ENCODE measurements at regions not wholly inside any gene's neighbourhood (a gene's known extent, or its start where the extent isn't known, plus 50 kb on each side); places are given as distances from the start of the nearest gene placed in this dataset.
"Not testable (repeated sequence)": the region's sequence is repeated elsewhere in the genome, so short reads cannot be mapped to it uniquely, and the experiment has no call there.

DNA sequence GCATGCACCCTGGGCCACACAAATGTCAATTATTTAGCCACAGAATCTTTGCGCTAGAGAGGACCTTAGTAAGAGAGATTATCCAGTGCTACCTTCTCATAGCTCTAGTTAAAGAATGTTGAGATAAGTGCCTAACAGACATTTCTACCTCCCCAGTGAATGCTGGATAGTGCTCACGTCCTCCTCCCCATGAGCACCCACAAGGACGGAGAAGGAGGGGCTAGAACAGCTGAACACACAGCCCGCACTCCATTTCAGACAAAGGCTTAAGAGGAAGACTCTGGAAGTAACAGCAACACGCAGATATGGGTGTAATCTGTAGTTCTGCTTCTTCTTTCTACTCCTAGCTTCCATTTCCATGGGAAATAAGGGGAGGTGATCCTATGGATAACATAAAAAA lies 120.5 kb downstream of the FEM1C start:
- H3K36me3 ChIP-seq (ENCODE audit: insufficient read depth, low read length): no peaks in the 10 kb centered on the region
- no peaks in the 10 kb centered on the region for H3K9me3 ChIP-seq (ENCODE audit: low read length)
- no peaks in the 10 kb centered on the region for H4K20me1 ChIP-seq (ENCODE audit: insufficient read depth, low read length)
- DNase-seq (ENCODE audit: low spot score): no peak
- BruUV-seq (replicated peaks): no TSS peak
- intact Hi-C loops (cut with micrococcal nuclease; ENCODE audit: unreplicated experiment): no loop called here
- CTCF ChIA-PET (ENCODE audit: unreplicated experiment): no interaction called here
- no peak overlapping the region for H3K4me2 ChIP-seq (ENCODE audit: low read length)
- H2AFZ ChIP-seq (ENCODE audit: low read length): no peak overlapping the region
- H3K4me1 ChIP-seq (ENCODE audit: insufficient read depth, low read length, poor library complexity, severe bottlenecking): no peaks in the 10 kb centered on the region
- H3K4me3 ChIP-seq (ENCODE audit: low read depth, low read length, poor library complexity, severe bottlenecking): no peak overlapping the region
- TF ChIP-seq EZH2phosphoT487 (IDR thresholded peaks at IDR 0.05; ENCODE audit: borderline replicate concordance, low read depth, low read length): no peak
- TF ChIP-seq, protein P1, sequence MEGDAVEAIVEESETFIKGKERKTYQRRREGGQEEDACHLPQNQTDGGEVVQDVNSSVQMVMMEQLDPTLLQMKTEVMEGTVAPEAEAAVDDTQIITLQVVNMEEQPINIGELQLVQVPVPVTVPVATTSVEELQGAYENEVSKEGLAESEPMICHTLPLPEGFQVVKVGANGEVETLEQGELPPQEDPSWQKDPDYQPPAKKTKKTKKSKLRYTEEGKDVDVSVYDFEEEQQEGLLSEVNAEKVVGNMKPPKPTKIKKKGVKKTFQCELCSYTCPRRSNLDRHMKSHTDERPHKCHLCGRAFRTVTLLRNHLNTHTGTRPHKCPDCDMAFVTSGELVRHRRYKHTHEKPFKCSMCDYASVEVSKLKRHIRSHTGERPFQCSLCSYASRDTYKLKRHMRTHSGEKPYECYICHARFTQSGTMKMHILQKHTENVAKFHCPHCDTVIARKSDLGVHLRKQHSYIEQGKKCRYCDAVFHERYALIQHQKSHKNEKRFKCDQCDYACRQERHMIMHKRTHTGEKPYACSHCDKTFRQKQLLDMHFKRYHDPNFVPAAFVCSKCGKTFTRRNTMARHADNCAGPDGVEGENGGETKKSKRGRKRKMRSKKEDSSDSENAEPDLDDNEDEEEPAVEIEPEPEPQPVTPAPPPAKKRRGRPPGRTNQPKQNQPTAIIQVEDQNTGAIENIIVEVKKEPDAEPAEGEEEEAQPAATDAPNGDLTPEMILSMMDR (conservative IDR thresholded peaks at IDR 0.05; ENCODE audit: low read length): no peak
- no peak overlapping the region for H3K27ac ChIP-seq (ENCODE audit: low read depth, low read length, poor library complexity, severe bottlenecking)
- H3K79me2 ChIP-seq (ENCODE audit: insufficient read depth, low read depth, low read length): no peaks in the 10 kb centered on the region
- POLR2A ChIA-PET: interaction anchor here (0.5 kb wide), 1 partner anchor 559 kb away, joined by 4 read pairs; no protein-coding TSS in a partner anchor
- no peaks in the 10 kb centered on the region for H3K9me2 ChIP-seq (ENCODE audit: insufficient read depth, low read length)

DNA sequence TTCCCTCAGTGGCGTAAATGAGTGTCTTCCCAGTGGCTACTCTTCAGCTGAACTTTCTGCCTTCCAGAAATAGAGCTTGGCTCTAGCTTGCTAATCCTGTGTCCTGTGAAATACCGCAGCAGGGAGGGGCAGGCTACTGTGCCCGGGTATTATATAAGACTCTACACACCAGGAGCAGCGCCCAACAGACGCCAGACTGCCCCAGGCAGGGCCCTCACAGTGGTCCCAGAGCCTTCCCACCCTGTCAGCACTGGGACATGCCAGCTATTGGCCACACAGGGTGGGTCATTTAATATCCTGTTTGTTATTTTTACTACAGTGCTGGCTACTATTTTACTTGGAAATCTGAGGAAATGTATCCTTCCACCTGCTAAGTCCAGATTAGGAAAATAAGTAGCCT lies 121.0 kb downstream of the FEM1C start:
- H3K4me2 ChIP-seq (ENCODE audit: low read length): no peak overlapping the region
- no peaks in the 10 kb centered on the region for H3K36me3 ChIP-seq (ENCODE audit: insufficient read depth, low read length)
- TF ChIP-seq, protein P1 (conservative IDR thresholded peaks at IDR 0.05; ENCODE audit: low read length): no peak
- TF ChIP-seq EZH2phosphoT487 (IDR thresholded peaks at IDR 0.05; ENCODE audit: borderline replicate concordance, low read depth, low read length): no peak
- ChIA-PET POLR2A (no interaction called here), CTCF (ENCODE audit: unreplicated experiment) (no interaction called here)
- H3K9me3 ChIP-seq (ENCODE audit: low read length): no peaks in the 10 kb centered on the region
- H4K20me1 ChIP-seq (ENCODE audit: insufficient read depth, low read length): no peaks in the 10 kb centered on the region
- H3K4me1 ChIP-seq (ENCODE audit: insufficient read depth, low read length, poor library complexity, severe bottlenecking): no peaks in the 10 kb centered on the region
- no peak overlapping the region for H3K4me3 ChIP-seq (ENCODE audit: low read depth, low read length, poor library complexity, severe bottlenecking)
- no peaks in the 10 kb centered on the region for H3K79me2 ChIP-seq (ENCODE audit: insufficient read depth, low read depth, low read length)
- no TSS peak for BruUV-seq (replicated peaks)
- no peak for DNase-seq (ENCODE audit: low spot score)
- intact Hi-C loops (cut with micrococcal nuclease; ENCODE audit: unreplicated experiment): no loop called here
- H3K9me2 ChIP-seq (ENCODE audit: insufficient read depth, low read length): no peaks in the 10 kb centered on the region
- H3K27ac ChIP-seq (ENCODE audit: low read depth, low read length, poor library complexity, severe bottlenecking): no peak overlapping the region
- H2AFZ ChIP-seq (ENCODE audit: low read length): no peak overlapping the region

DNA sequence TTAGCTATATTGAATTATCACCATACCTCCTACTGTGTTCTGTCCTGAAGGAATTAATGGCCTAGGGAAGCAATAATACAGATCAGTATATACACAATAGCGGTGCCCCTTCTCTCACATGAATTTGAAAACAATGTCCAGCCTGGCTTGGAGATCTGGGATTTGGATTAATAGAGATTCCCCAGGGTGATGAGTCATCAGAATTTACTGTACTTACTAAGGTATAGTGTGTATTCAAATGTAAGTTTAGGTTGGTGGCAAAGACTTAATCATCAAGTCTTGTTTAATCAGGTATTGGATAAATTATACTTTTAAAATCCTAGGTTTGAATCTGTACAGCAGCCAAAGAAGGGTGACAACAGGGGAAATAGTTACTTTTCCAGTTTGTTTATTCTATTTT lies 121.5 kb downstream of the FEM1C start:
- H3K4me3 ChIP-seq (ENCODE audit: low read depth, low read length, poor library complexity, severe bottlenecking): no peak overlapping the region
- no peaks in the 10 kb centered on the region for H3K9me2 ChIP-seq (ENCODE audit: insufficient read depth, low read length)
- ChIA-PET CTCF (ENCODE audit: unreplicated experiment) (interaction anchor here (0.5 kb wide), 1 partner anchor 151 kb away, joined by 3 read pairs; no protein-coding TSS in a partner anchor), POLR2A (no interaction called here)
- H3K79me2 ChIP-seq (ENCODE audit: insufficient read depth, low read depth, low read length): no peaks in the 10 kb centered on the region
- BruUV-seq (replicated peaks): no TSS peak
- no peaks in the 10 kb centered on the region for H4K20me1 ChIP-seq (ENCODE audit: insufficient read depth, low read length)
- no peak overlapping the region for H3K27ac ChIP-seq (ENCODE audit: low read depth, low read length, poor library complexity, severe bottlenecking)
- H3K36me3 ChIP-seq (ENCODE audit: insufficient read depth, low read length): no peaks in the 10 kb centered on the region
- H3K9me3 ChIP-seq (ENCODE audit: low read length): no peaks in the 10 kb centered on the region
- TF ChIP-seq, protein P1 (conservative IDR thresholded peaks at IDR 0.05; ENCODE audit: low read length): no peak
- TF ChIP-seq EZH2phosphoT487 (IDR thresholded peaks at IDR 0.05; ENCODE audit: borderline replicate concordance, low read depth, low read length): no peak
- no peak overlapping the region for H2AFZ ChIP-seq (ENCODE audit: low read length)
- no peak for DNase-seq (ENCODE audit: low spot score)
- intact Hi-C loops (cut with micrococcal nuclease; ENCODE audit: unreplicated experiment): no loop called here
- no peaks in the 10 kb centered on the region for H3K4me1 ChIP-seq (ENCODE audit: insufficient read depth, low read length, poor library complexity, severe bottlenecking)
- H3K4me2 ChIP-seq (ENCODE audit: low read length): no peak overlapping the region

DNA sequence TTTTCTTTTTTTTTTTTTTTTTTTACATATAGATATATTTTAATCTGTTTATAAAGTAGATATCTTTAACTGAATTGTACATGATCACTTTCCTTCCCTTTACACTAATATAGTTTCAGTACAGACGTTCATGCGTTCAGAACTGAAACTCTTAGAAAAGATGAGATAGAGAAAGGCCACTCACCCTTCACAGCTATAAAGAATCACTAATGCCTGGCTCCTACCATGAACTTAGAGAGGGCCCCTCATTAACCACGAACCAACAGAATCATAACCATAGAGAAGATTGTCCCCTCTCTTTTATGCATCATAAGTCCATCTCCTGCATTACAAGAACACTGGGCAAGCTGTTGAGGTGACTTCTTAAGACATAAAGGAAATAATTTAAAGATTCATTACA lies 123.8 kb downstream of the FEM1C start:
- POLR2A ChIA-PET: interaction anchor here (0.6 to 1.2 kb wide), 5 partner anchors 11 to 1694 kb away, joined by 3 to 4 read pairs (median 3); no protein-coding TSS in a partner anchor

More for the DNA sequence above, 123.8 kb downstream of the FEM1C start:
- H3K27ac ChIP-seq (ENCODE audit: low read depth, low read length, poor library complexity, severe bottlenecking); H4K20me1 ChIP-seq (ENCODE audit: insufficient read depth, low read length); intact Hi-C loops (cut with micrococcal nuclease; ENCODE audit: unreplicated experiment); H3K79me2 ChIP-seq (ENCODE audit: insufficient read depth, low read depth, low read length); H2AFZ ChIP-seq (ENCODE audit: low read length); H3K36me3 ChIP-seq (ENCODE audit: insufficient read depth, low read length); H3K4me1 ChIP-seq (ENCODE audit: insufficient read depth, low read length, poor library complexity, severe bottlenecking); DNase-seq (ENCODE audit: low spot score); H3K4me3 ChIP-seq (ENCODE audit: low read depth, low read length, poor library complexity, severe bottlenecking); H3K9me3 ChIP-seq (ENCODE audit: low read length); CTCF ChIA-PET (ENCODE audit: unreplicated experiment); BruUV-seq (replicated peaks); H3K4me2 ChIP-seq (ENCODE audit: low read length); H3K9me2 ChIP-seq (ENCODE audit: insufficient read depth, low read length): not testable (repeated sequence)
